Muscle of leg (tissue), 3 donors: ENCODE measurements at regions not wholly inside any gene's neighbourhood (a gene's known extent, or its start where the extent isn't known, plus 50 kb on each side); places are given as distances from the start of the nearest gene placed in this dataset.

Experiments used
- DNase-seq: peaks from one replicate; pipeline ENCODE4 v3.0.0; 2013
- H3K27ac ChIP-seq: one replicate; pipeline ENCODE4 v1.5.1; 2013; ENCODE audit warnings: mild to moderate bottlenecking, low read length, control low read depth
- H3K27me3 ChIP-seq: one replicate; pipeline ENCODE4 v1.6.1; 2013; ENCODE audit warnings: low read length; ENCODE audit not compliant: control insufficient read depth, insufficient read depth
- H3K36me3 ChIP-seq: one replicate; pipeline ENCODE4 v1.6.1; 2013; ENCODE audit warnings: low read length; ENCODE audit not compliant: control insufficient read depth, insufficient read depth
- H3K4me1 ChIP-seq: one replicate; pipeline ENCODE4 v1.6.1; 2013; ENCODE audit warnings: low read length; ENCODE audit not compliant: control insufficient read depth, insufficient read depth
- H3K4me3 ChIP-seq: one replicate; pipeline ENCODE4 v1.5.1; 2013; ENCODE audit warnings: low read length, control low read depth
- H3K9me3 ChIP-seq: replicated peaks from 2 replicates; pipeline ENCODE4 v1.6.1; 2013; ENCODE audit warnings: low read depth, low read length; ENCODE audit not compliant: control insufficient read depth
- WGBS: methylation state at CpG from one replicate; pipeline ENCODE4 v1.1.5; 2013; ENCODE audit warnings: missing lambda C conversion rate; ENCODE audit not compliant: insufficient coverage; 5-methylcytosine and 5-hydroxymethylcytosine counted together

- H3K4me3 ChIP-seq: no peak overlapping the region
- peaks cover 3% of the 10 kb centered on the region for H3K9me3 ChIP-seq
- no peaks in the 10 kb centered on the region for H3K27me3 ChIP-seq
- H3K27ac ChIP-seq: no peak overlapping the region
- no peaks in the 10 kb centered on the region for H3K36me3 ChIP-seq
- DNase-seq: no peak
- no peaks in the 10 kb centered on the region for H3K4me1 ChIP-seq
Measured at GRCh38 chr6:113148566-113148965, 708.6 kb upstream of the MARCKS start.

GRCh38 chr6:113149511-113149910, 707.6 kb upstream of the MARCKS start:
- WGBS: no CpG with 5 or more reads among the region's 1 CpG
- no peaks in the 10 kb centered on the region for H3K4me1 ChIP-seq
- H3K9me3 ChIP-seq: peaks cover 3% of the 10 kb centered on the region
- DNase-seq: no peak
- no peaks in the 10 kb centered on the region for H3K36me3 ChIP-seq
- no peak overlapping the region for H3K27ac ChIP-seq
- H3K4me3 ChIP-seq: no peak overlapping the region
- H3K27me3 ChIP-seq: no peaks in the 10 kb centered on the region

GRCh38 chr6:113160306-113161017, 696.7 kb upstream of the MARCKS start:
- Histone ChIP-seq H3K36me3 (no peaks in the 10 kb centered on the region), H3K4me1 (peaks cover 2% of the 10 kb centered on the region), H3K9me3 (no peaks in the 10 kb centered on the region), H3K4me3 (no peak overlapping the region), H3K27me3 (no peaks in the 10 kb centered on the region), H3K27ac (peak overlapping the region; percentile 71)
- peak; percentile 64 for DNase-seq
- no CpG with 5 or more reads among the region's 5 CpGs for WGBS

- no CpG with 5 or more reads among the region's 1 CpG for WGBS
- H3K9me3 ChIP-seq: no peaks in the 10 kb centered on the region
- peak; percentile 69 for DNase-seq
- H3K4me3 ChIP-seq: no peak overlapping the region
- no peaks in the 10 kb centered on the region for H3K36me3 ChIP-seq
- H3K4me1 ChIP-seq: peaks cover 2% of the 10 kb centered on the region
- no peaks in the 10 kb centered on the region for H3K27me3 ChIP-seq
- H3K27ac ChIP-seq: peak overlapping the region; percentile 71
Measured at GRCh38 chr6:113161018-113161315, 696.2 kb upstream of the MARCKS start.

GRCh38 chr6:113162739-113163138, 694.4 kb upstream of the MARCKS start:
- WGBS: no CpG with 5 or more reads among the region's 1 CpG
- Histone ChIP-seq H3K4me3 (no peak overlapping the region), H3K9me3 (no peaks in the 10 kb centered on the region), H3K27me3 (no peaks in the 10 kb centered on the region), H3K4me1 (peaks cover 2% of the 10 kb centered on the region), H3K36me3 (no peaks in the 10 kb centered on the region), H3K27ac (no peak overlapping the region)
- no peak for DNase-seq

- Histone ChIP-seq H3K4me1 (peaks cover 7% of the 10 kb centered on the region), H3K9me3 (no peaks in the 10 kb centered on the region), H3K36me3 (no peaks in the 10 kb centered on the region), H3K27ac (no peak overlapping the region), H3K27me3 (no peaks in the 10 kb centered on the region), H3K4me3 (no peak overlapping the region)
- no peak for DNase-seq
- no CpG with 5 or more reads among the region's 1 CpG for WGBS
Measured at GRCh38 chr6:113168057-113168456, 689.1 kb upstream of the MARCKS start.

DNA sequence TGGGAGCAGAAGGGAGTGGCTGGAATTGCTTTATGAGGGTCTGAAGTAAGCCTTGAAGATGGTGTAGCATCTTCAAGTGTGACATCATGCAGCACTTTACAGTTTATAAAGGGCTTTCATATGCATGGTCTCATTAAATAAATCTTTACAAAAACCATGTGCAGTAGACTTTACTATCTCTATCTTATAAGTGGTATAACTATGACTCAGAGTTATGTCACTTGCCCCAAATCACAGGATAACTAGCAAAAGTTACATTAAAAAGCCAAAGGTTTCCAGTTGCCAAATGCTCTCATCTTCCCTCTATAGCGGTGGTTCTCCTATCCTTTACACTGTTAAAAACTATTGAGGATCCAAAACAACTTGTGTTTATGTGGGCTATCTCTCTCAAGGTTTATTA, 687.7 kb upstream of the MARCKS start:
- H3K36me3 ChIP-seq: no peaks in the 10 kb centered on the region
- H3K27me3 ChIP-seq: no peaks in the 10 kb centered on the region
- peaks cover 7% of the 10 kb centered on the region for H3K4me1 ChIP-seq
- H3K27ac ChIP-seq: no peak overlapping the region
- WGBS: no CpG with 5 or more reads among the region's 1 CpG
- DNase-seq: no peak
- H3K9me3 ChIP-seq: no peaks in the 10 kb centered on the region
- no peak overlapping the region for H3K4me3 ChIP-seq

DNA sequence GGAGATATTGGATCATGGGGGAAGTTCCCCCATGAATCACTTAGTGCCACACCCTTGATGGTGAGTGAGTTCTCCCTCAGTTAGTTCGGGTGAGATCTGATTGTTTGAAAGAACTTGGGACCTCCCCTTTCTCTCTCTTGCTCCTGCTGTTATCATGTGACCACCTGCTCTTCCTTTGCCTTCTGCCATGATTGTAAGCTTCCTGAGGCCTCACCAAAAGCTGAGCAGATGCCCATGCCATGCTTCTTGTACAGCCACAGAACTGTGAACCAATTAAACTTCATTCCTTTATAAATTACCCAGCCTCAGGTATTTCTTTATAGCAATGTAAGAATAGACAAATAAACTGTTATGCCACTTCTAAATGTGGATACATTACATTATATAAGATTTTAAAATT, 686.7 kb upstream of the MARCKS start:
- WGBS: no CpG with 5 or more reads among the region's 1 CpG
- no peak overlapping the region for H3K27ac ChIP-seq
- DNase-seq: no peak
- H3K9me3 ChIP-seq: no peaks in the 10 kb centered on the region
- H3K36me3 ChIP-seq: no peaks in the 10 kb centered on the region
- no peaks in the 10 kb centered on the region for H3K27me3 ChIP-seq
- H3K4me1 ChIP-seq: peaks cover 7% of the 10 kb centered on the region
- no peak overlapping the region for H3K4me3 ChIP-seq

GRCh38 chr6:113171882-113172281, 685.3 kb upstream of the MARCKS start:
- Histone ChIP-seq H3K27ac (peak overlapping the region; percentile 31), H3K4me1 (peaks cover 7% of the 10 kb centered on the region), H3K9me3 (no peaks in the 10 kb centered on the region), H3K4me3 (no peak overlapping the region), H3K27me3 (no peaks in the 10 kb centered on the region), H3K36me3 (no peaks in the 10 kb centered on the region)
- 80% methylated on average over 1 of the region's 3 CpGs for WGBS
- DNase-seq: no peak

DNA sequence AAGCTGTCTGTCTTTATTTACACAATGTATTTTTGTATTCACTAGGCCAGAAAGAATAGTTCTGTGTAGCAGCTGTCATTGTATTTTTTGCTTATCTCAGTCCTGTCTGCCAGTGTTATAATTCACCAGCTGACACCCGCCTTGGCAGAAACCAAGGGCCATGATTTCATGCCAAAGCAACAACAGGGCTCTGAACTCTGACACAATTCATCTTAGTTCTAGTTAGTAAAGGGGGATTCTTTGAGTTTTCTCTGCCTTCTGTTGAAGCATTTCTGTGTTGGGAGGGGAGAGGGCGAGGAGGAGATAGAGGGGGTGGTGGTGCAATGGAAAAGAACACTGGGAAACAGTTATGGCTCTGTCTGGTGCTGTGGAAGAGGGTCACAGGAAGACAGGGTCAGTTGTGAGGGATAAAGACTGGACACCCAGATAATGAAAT, 684.6 kb upstream of the MARCKS start:
- Histone ChIP-seq H3K4me3 (no peak overlapping the region), H3K4me1 (peaks cover 7% of the 10 kb centered on the region), H3K36me3 (no peaks in the 10 kb centered on the region), H3K9me3 (no peaks in the 10 kb centered on the region), H3K27me3 (no peaks in the 10 kb centered on the region), H3K27ac (peak overlapping the region; percentile 42)
- peak; percentile 86 for DNase-seq
- 53% methylated on average over 1 of the region's 2 CpGs for WGBS

- H3K9me3 ChIP-seq: no peaks in the 10 kb centered on the region
Measured at GRCh38 chr6:113178349-113178748, 678.8 kb upstream of the MARCKS start.

More at GRCh38 chr6:113178349-113178748, 678.8 kb upstream of the MARCKS start:
- H3K36me3 ChIP-seq: no peaks in the 10 kb centered on the region
- H3K27ac ChIP-seq: no peak overlapping the region
- H3K27me3 ChIP-seq: no peaks in the 10 kb centered on the region
- no peak overlapping the region for H3K4me3 ChIP-seq
- DNase-seq: no peak
- H3K4me1 ChIP-seq: no peaks in the 10 kb centered on the region
